GM19023 (cell line): ENCODE measurements at regions not wholly inside any gene's neighbourhood (a gene's known extent, or its start where the extent isn't known, plus 50 kb on each side); places are given as distances from the start of the nearest gene placed in this dataset.
A peak's percentile ranks its signal among the peaks of the same experiment; 100 is the strongest.

ENCODE experiments used
- ATAC-seq: cut with Tn5 transposase; IDR thresholded peaks from one replicate; pipeline ENCODE4 v1.9.1; 2021; ENCODE audit warnings: mild to moderate bottlenecking, moderate library complexity; ENCODE audit not compliant: unreplicated experiment

GRCh38 chr10:128775743-128776142 is 649.5 kb upstream of the MKI67 start:
- no peak for ATAC-seq

DNA sequence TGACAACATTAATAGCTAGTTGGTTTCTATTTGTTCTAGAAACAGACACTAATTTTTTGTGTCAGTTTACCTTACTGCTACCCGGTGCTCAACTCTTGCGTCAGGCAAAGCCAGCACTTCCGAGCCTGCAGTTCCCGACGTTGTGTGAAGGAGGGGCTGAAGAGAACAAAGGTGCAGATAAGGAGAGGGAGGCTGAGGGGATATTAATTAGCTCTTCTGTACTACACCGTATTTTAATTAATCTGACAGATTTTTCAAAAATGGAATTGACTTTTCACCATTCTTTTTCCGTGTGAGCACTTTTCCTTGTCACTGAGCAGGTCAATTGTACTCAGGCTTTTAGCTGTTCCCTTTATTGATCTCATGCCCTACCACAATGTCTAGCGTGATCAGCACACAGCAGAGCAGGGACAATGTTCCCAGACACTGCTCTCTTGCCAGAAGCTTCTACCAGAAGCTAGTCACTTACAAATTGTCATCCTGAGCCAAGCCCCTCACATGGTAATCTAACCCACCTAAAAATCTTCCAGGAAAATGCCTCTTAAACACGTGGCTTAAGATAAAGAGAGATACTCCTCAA is 650.5 kb upstream of the MKI67 start:
- ATAC-seq = no peak

GRCh38 chr10:128777342-128777741 is 651.1 kb upstream of the MKI67 start:
- no peak for ATAC-seq

GRCh38 chr10:128779416-128779815 is 653.2 kb upstream of the MKI67 start:
- ATAC-seq = no peak

DNA sequence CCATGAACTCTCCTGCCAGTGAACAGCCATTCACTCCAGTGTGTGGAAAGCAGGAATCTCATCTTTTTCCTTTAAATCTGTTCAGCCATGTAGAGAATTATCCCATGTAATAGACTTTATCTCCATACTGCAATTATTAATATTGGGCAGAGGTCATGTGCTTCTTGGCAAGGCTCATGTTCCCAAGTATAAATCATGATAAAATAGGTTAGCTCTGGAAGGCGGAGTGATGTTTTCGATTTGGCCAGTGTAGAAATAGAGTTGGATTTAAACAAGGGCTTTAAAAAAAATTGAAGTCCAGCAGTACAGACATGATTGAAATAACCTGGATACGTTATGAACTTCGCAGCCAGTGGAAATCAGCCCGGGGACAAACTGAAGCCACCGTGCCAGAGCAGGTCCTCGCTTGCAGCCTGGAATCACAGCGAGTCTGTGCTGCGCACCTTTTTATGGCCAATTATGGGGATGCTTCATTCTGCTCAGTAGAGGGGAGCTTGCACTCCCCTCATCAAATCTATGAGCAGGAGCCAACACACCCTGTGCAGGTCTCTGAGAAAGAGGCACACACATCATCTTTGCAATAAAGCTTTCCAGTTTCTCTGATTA is 654.0 kb upstream of the MKI67 start:
- ATAC-seq = no peak

- ATAC-seq = no peak
These were observed 655.4 kb upstream of the MKI67 start for GRCh38 chr10:128781637-128782036.

DNA sequence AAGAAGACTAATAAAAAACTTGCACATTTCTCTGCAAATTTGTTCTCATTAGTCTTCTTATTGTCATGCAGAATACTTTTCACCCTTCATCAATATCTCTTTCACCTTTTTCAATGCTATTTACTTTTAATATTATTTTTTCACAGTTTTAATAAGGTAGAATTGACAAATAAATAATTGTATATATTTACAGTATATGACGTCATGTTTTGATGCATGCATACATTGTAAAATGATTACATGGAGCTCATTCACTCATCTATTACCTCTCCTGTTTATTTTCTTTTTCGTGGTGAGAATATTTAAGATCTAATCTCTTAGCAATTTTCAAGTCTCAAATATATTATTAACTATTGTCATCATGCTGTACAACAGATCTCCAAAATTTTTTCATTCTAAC is 658.2 kb upstream of the MKI67 start:
- no peak for ATAC-seq

DNA sequence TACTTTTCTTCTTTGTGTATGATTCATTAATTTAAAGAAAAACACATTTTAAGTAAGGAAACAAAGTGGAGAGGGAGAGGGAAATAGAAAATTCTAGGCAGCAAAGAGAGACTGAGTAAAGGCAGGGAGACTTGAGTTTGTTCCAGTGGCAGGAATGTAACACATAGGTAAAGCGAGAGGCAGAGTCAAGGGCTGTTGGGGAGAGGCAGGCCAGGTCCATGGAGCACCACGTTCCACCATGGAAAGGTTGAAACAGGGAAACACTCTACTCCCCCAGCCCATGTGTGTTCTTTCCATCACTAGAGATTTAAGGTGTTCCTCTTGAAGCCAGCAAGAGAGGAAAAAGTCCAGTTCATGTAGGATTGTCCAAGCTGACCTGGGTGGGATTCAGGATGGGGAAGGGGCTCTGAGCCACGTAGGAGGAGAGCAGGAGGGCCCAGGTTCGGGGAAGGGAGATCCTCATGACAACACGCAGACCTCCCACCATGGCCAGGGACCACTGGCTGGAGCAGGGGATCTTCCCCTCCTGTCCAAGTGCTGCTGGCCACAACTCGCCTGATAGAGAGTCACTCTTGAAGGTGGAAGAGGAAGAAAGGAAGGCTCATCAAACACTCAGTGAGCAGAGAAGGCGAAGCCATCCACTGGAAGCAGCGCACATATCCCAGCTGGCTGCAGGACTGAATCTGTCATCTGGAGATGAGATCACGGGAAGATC is 666.4 kb upstream of the MKI67 start:
- no peak for ATAC-seq

GRCh38 chr10:128793726-128794655 is 667.8 kb upstream of the MKI67 start:
- ATAC-seq = no peak

DNA sequence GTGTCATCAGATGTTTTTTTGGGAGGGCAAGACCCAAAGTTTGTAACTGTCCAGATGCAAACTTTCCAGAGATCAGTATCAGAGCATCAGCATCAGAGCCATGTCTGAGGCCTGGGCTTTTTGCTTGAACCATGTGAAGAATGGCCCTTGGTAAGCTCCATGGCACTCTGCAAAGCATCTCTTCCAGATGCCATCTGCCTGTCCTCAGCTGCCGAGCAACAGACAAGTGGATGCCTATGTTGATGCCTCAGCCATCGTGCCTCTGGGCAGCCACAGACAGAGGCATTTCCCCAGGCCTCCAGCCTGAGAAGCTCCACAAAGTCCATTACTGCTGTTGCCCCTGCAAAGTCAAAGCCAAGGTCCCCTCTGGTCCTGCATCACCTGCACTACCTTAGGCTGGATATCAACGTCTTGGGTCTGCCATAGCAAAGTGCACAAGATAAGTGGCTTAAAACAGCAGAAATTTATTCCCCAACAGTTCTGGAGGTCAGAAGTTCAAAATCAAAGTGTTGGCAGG is 670.2 kb upstream of the MKI67 start:
- ATAC-seq = no peak

DNA sequence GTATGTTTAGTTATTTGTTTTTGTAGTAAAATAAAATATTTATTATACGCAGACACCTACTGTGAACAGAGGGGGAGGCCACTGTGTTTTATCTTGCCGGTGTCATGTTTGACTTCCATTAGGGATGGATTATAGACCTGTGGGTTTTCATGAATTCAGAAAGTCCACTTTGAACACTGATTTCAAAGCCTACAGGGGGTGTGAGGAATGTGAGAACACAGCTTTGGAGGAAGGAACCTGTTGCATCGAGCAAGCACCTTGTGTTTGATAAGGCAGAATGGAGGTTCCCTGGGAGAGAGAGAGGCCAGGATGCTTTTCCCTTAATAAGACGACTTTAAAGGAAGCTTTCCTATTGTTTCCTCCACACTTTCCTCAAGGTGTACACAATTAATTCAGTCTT is 665.0 kb upstream of the MGMT start:
- no peak for ATAC-seq

- ATAC-seq = no peak
These were observed 663.3 kb upstream of the MGMT start for GRCh38 chr10:128803790-128804189.

DNA sequence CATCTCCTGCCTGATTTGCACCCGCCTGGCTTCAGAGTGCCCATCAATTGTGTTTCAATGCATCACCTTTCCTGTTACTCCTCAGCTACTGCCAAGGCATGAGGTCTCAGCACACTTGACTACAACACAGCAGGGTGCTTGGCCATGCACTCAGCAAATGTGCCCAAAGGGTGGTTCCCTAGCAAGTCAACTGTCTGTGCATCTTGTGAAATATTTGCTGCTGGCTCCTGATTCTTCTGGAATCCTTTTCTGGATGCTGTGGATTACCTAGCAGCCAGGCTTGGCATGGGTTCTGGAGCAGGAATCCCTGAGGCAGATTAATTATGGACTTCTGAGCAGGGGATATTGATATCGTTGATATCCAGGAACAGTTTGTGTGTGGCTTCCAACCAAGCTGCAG is 662.6 kb upstream of the MGMT start:
- no peak for ATAC-seq

GRCh38 chr10:128808921-128809440 is 658.1 kb upstream of the MGMT start:
- peak; percentile 55 for ATAC-seq

DNA sequence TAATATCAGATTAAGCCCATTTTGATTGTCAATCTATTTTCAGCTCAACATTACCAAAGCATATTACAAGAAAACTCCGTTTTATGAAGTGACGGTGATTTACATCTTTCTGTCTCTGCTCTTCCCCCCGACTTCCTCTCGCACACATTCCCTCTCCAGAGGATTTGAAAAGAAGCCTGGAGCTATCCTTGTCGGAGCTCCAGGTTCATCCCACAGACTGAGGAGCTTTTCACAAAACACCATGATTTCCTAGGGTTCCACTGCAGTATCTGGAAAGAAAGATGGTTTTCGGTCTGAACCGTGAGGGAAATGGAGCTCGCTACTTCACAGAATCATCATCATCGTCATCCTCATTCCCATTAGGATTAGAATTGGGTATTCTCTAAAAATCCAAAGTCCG is 655.5 kb upstream of the MGMT start:
- ATAC-seq = no peak

GRCh38 chr10:128812000-128812399 is 655.0 kb upstream of the MGMT start:
- ATAC-seq = no peak

GRCh38 chr10:128813574-128813973 is 653.5 kb upstream of the MGMT start:
- no peak for ATAC-seq

DNA sequence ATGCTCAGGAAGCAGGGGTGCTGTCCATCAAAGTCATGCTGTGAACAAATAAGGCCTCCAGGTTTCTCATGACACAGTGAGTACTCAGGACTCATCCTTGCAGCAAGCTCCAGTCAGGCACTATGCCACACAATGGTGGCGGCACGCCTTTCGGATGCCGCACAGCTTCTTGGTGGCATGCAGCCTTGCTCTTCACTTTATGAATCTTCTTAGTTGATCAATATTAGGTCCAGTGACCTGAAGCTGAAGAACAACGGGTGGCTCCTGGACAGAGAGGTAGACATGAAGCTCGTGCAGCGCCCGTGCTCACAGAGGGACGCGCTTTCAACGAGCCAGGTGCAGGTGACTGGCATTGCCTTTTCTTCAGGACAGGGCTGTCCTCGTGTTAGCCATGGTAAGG is 653.0 kb upstream of the MGMT start:
- no peak for ATAC-seq

- ATAC-seq = no peak
These were observed 652.3 kb upstream of the MGMT start for GRCh38 chr10:128814782-128815181.

- ATAC-seq = no peak
These were observed 650.3 kb upstream of the MGMT start for GRCh38 chr10:128816726-128817125.

DNA sequence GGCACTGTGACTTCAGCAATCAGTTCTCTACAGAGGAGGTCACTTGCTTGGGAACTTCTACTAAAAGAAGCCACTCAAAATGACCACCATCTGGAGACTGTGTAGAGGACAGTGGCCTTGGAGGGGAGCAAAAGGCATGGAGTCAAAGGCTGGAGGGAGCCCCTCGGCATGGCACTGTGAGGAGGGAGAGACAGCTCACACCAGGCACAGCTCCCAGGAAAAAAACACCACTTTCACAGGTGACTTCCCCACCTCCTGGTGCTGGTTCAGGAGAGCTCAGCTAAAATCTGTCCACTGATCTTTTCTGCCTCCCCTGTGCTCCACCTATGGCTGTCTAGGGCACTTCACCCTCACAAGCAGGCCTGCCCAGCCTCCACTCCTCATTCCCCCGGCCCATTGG is 649.4 kb upstream of the MGMT start:
- no peak for ATAC-seq
